NCI-H2081 (cell line): ENCODE measurements at regions not wholly inside any gene's neighbourhood (a gene's known extent, or its start where the extent isn't known, plus 50 kb on each side); places are given as distances from the start of the nearest gene placed in this dataset.

Experiments used
- DNase-seq, 2 experiments: peaks; one replicate each; lab custom pipeline; 2025; lab: John Stamatoyannopoulos, UW

DNA sequence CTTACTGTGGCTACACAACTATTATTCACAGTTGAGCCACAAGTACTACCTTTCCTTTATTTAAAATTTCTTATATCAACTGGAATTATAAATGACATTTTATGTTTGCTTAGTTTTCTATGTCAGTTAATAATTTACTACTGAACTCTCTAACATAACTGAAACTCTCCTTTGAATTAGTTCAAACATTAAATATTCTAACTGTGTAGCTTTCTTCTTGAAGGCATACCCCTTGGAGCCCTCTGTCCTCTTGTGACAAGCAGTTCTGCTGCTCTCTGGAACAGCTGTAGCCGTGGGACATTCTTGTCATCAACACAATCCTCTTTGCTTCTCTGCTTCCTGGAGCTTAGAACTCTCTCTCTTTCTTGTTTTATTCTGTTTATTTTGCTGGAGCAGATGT, 244.8 kb downstream of the NHLRC3 start:
- DNase-seq = no peak

- DNase-seq = no peak
Measured at GRCh38 chr13:39284801-39285388, 246.6 kb downstream of the NHLRC3 start.
